Lower leg skin (tissue), 3 donors: ENCODE measurements at regions not wholly inside any gene's neighbourhood (a gene's known extent, or its start where the extent isn't known, plus 50 kb on each side); places are given as distances from the start of the nearest gene placed in this dataset.

Experiments used
- CTCF ChIP-seq, 3 donors: fragments of 450-650 bp; IDR thresholded peaks; one replicate each; pipeline ENCODE4 v1.5.1; 2016; ENCODE audit warnings: antibody characterized with exemption in 3 of 3, mild to moderate bottlenecking in 3 of 3, moderate library complexity in 2 of 3
- POLR2A ChIP-seq, 2 donors: fragments of 450-650 bp; IDR thresholded peaks; one replicate each; pipeline ENCODE4 v1.6.1; 2016 to 2017; ENCODE audit warnings: antibody characterized with exemption in 2 of 2, mild to moderate bottlenecking in 1 of 2, moderate library complexity in 1 of 2

- TF ChIP-seq CTCF (IDR thresholded peaks at IDR 0.05), result no peak
- TF ChIP-seq POLR2A (IDR thresholded peaks at IDR 0.05), result no peak
Measured at GRCh38 chr15:62894322-62895085, 148.0 kb upstream of the TPM1 start.
